ENCODE measurements at regions not wholly inside any gene's neighbourhood (a gene's known extent, or its start where the extent isn't known, plus 50 kb on each side); places are given as distances from the start of the nearest gene placed in this dataset.
"Not testable (repeated sequence)": the region's sequence is repeated elsewhere in the genome, so short reads cannot be mapped to it uniquely, and the experiment has no call there.

GRCh38 chr5:63894690-63895089, 67.6 kb downstream of the HTR1A start:
- FAIRE-seq: no peak

DNA sequence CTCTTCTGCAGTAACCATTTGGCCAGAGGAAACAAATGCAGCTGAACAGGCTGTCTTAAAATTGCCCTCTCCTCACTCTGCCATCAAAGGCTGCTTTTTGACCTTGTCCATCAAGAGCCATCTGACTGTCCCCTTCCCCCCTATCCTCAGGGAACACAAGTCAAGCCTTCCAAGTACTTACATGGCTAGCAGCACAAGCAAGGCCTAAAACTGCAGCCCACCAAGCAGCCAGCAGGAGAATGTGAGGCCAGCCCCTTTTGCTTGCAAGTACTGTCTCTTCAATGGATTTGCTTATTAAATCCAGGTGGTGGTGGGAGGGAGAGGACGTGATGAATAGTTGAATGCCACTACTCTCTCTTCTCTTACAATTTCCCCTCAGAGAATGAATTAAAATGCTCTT, 83.5 kb downstream of the HTR1A start:
- FAIRE-seq: no peak

GRCh38 chr5:63877961-63878360, 84.3 kb downstream of the HTR1A start:
- no peak for FAIRE-seq

- no peak for FAIRE-seq
Measured at GRCh38 chr5:63860379-63860778, 101.9 kb downstream of the HTR1A start.

- no peak for FAIRE-seq
Measured at GRCh38 chr5:63854076-63854475, 108.2 kb downstream of the HTR1A start.

DNA sequence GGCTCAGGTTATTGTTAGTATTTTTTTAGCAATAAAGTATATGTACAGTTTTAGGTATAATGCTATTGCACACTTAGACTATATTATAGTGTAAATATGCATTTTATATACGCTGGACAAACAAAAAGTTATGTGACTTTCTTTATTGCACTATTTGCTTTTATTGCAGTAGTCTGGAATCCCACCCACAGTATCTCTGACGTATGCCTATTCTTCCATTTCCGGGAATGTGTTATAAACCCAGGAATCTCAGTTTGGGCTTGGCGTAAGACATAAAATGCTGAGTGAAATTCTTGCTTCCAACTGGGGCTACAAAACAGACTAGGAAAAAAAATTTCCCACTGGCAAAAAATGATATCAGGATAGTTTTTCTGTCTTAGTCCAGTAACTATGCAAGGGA, 119.1 kb downstream of the HTR1A start:
- FAIRE-seq: no peak

- no peak for FAIRE-seq
Measured at GRCh38 chr5:63837437-63837836, 124.8 kb downstream of the HTR1A start.

- FAIRE-seq: no peak
Measured at GRCh38 chr5:63831381-63831780, 130.9 kb downstream of the HTR1A start.

DNA sequence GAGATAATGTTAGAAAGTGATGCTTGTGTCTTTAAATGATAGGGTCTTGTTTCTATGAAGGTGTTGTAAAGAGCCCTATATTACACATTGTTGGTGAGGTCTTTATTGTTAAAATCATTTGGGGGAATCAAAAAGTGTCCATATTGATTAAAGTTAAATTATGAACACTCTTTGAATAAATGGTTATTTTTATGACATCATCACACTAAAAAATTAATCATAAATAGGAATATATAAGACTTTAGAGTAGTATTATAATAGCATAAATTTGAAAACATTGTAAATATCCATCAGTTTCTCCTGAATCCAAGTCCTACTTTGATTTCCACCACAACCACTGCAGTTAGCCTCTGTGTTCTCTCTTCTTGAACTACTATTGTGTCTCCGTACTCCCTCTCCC, 136.3 kb downstream of the HTR1A start:
- FAIRE-seq: no peak

- no peak for FAIRE-seq
Measured at GRCh38 chr5:63823583-63823982, 138.7 kb downstream of the HTR1A start.

DNA sequence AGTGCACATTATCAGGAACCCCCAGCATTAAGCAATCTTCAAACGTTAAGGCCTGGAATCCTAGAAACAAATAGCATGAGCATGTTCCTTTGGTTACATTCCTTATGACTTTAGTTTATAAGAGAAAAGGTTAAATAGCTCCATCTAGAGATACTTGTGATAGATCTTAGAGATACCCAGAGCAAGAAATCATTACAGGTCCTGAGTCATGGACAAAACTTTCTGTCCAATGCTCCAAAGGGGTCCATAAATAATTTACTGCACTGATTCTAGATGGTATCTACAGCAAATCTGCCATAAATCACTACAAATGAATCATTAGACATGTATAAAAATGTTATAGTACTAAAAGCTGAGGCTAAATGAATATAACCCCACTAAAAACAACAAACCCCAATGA, 139.6 kb downstream of the HTR1A start:
- no peak for FAIRE-seq

- FAIRE-seq: no peak
Measured at GRCh38 chr5:63820577-63820976, 141.7 kb downstream of the HTR1A start.

DNA sequence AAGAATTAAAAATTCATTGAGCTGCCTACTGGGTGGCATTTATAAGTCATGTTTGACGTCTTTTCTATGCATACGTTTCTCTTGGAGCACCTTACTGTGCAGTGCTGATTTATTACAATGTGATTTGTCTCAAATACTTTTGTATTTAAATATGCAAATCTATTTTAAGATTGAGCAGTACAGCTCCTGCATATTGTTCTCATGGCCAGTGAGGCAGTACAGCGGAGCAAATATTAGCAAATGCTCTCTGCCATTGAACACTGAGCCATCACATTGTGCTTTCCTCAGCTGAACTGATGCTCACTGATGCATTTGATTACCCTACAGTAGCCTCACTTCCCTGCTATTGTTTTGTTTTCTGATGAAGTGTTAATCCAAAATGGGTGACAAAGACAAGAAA, 149.6 kb downstream of the HTR1A start:
- FAIRE-seq: no peak

DNA sequence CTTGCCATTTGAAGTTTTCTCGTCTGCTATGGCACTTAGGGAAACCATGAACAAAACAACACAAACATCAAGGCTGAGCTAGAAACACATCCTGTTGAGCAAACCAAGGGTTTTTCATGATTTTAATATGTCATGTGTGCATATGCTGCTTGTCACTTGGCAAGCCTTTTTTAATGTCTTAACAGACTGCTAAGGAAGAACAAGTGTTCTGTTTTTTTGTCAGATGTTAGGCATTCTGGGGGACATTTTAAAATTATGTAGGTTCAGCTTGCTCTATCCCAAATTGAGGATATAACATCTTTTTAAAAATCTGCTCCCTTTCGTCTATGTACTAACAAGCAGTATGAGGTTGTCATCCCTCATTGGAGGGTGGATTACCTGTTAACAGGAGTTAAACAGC, 150.3 kb downstream of the HTR1A start:
- no peak for FAIRE-seq

DNA sequence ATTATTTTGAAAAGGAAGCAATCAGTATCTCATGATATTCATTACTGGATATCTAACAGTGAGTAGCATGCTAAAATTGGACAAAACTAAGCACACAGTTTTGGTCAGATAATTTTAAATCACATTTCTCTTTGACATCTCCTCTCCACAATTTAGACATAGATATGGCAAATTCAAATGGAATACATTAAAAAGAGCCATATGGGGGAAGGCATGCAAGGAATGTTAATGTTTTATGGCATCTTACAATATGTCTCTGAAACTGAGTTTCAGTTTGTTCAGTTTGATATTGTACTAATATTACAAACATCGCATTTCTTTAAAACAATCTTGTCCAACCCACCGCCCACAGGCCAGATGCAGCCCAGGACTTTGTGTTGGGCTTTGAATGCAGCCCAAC, 151.0 kb downstream of the HTR1A start:
- FAIRE-seq: no peak

DNA sequence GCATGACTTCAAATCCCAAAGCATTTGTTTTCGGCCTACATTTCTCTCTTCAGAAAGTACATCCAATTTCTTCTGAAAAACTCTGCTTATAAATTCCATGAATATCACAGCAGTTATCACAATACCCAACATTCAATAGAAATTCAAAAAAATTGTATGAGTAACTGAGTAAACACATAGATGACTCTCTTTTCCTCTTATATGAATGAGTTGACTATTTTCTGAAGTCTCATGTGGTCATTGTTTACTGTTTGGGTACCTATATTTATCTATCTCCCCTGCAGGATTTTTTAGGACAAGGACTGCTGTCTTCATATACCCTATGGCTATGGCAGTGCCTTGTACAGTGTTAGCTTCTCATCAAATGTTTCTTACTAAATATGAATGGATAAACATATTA, 157.1 kb downstream of the HTR1A start:
- FAIRE-seq: no peak

GRCh38 chr5:63803165-63803564, 159.1 kb downstream of the HTR1A start:
- no peak for FAIRE-seq

- no peak for FAIRE-seq
Measured at GRCh38 chr5:63794979-63795378, 167.3 kb downstream of the HTR1A start.

GRCh38 chr5:63794296-63794695, 167.9 kb downstream of the HTR1A start:
- no peak for FAIRE-seq

DNA sequence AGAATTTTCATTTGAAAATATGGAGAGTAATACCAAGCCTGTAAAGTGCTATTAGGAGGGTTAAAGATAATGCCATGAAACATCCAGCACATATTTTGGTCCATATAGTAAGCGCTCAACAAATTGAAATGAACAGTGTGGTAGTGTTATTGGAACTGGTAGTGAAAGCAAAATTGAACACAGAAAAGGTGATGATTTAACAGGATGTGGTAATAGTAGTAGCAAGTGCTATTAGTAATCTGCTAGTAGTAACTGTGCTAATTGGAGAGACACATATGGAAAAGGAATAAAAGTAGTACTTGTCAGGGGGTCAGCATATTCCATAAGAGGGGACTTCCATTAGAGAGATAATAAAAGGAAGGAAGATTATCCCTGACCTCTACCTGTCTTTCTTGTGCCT, 187.3 kb downstream of the HTR1A start:
- FAIRE-seq: no peak

- no peak for FAIRE-seq
Measured at GRCh38 chr5:63768221-63768620, 194.0 kb downstream of the HTR1A start.

DNA sequence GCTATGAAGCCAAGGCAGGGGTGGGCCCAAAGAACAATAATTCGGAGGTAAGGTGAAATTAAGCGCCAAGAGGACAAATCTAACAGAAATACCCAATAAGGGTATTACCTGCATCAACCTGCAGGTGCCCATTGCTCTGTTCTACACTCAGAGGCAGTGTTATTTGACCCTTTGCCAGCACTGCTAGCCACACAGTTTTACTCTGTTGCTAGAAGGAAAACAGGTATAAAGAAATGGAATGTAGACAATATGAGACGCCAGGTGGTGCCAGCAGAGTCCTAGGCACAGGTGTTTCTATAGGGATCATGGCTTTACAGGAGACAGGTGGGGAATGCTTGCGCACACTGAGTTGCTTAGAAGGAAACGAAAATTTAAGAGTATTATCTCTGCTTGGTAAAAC, 201.3 kb downstream of the HTR1A start:
- FAIRE-seq: no peak

DNA sequence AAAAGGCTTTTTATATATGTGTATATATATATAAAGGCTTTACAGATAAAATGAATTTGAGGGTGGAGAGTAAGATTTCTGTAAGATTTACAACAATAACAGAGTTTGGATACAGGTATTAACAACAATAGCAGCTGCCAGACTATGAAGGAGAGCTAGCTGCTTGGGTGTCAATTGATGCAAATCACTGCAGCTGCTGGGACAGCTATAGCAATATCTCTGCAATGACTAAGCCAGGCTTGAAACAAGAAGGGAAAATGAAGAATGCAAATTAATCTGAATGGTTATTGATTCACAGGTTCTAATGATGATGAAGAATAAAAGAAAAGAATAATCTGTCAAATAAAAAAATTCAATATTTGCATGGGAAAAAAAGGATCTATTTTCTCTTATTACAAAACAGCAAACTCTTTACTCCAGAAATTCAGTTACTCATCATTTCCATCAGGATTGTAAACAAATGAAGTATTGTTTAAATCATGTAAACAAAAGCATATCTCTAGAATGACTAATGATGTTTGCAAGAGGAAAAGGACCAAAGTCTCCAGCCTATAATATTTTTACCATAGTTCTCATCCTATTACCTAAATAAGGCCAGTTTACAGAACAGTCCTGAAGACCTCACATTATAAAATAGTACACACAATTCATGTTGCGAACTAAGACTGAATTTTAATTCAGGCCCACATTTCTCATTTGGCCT, 219.0 kb downstream of the HTR1A start:
- no peak for FAIRE-seq

DNA sequence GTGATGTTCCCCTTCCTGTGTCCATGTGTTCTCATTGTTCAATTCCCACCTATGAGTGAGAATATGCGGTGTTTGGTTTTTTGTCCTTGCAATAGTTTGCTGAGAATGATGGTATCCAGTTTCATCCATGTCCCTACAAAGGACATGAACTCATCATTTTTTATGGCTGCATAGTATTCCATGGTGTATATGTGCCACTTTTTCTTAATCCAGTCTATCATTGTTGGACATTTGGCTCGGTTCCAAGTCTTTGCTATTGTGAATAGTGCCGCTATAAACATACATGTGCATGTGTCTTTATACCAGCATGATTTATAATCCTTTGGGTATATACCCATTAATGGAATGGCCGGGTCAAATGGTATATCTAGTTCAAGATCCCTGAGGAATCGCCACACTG, 229.4 kb downstream of the HTR1A start:
- FAIRE-seq: not testable (repeated sequence)

GRCh38 chr5:63727583-63727982, 234.7 kb downstream of the HTR1A start:
- no peak for FAIRE-seq

GRCh38 chr5:63726496-63726895, 235.7 kb downstream of the HTR1A start:
- no peak for FAIRE-seq

All from TTC549 (cell line).